ENCODE measurements at regions not wholly inside any gene's neighbourhood (a gene's known extent, or its start where the extent isn't known, plus 50 kb on each side); places are given as distances from the start of the nearest gene placed in this dataset.

DNA sequence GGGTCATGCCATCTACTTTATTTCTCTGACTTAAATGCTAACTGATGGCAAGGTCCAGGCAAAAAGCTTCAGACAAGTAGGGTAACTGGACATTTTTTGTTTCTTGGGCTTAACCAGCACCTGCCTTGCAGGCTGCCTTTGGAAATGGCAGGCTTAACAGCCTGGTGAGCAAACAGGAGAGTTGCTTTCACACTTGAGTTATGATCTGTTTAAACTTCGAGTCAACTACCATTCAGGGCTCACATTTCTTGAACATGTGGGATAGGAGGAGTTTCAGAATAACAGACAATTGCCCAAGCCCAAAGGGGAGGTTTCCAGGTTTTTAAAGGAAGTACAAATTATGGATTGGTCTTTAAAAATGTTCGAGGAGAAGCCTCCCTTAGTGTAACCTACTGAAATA is 724.6 kb upstream of the SORCS1 start:
- Mint-ChIP-seq H3K27ac (no peak overlapping the region), H3K9me3 (peaks cover 32% of the 10 kb centered on the region), H3K4me1 (no peaks in the 10 kb centered on the region), H3K4me3 (no peak overlapping the region), H3K36me3 (no peaks in the 10 kb centered on the region)
- ATAC-seq (no peak), DNase-seq (ENCODE audit: low spot score in 2 of 2) (no peak)

DNA sequence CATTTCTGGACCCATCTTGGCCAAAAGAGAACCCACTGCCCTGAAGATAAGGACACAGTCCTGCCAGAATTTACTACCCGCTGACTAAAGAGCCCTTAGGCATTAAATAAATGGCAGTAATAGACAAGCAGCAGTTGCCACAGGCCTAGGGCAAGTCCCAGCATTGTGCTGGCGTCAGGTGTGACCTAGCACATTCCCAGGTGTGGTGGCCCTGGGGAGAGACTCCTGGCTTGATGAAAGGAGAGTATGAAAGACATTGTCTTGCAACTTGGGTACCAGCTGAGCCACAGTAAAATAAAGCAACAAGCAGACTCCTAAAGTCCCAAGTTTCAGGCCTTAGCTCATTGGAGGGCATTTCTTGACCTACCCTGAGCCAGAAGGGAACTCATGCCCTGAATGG is 715.7 kb upstream of the SORCS1 start:
- Mint-ChIP-seq H3K27ac (no peak overlapping the region), H3K9me3 (peaks cover 16% of the 10 kb centered on the region), H3K36me3 (no peaks in the 10 kb centered on the region), H3K4me3 (no peak overlapping the region), H3K4me1 (no peaks in the 10 kb centered on the region)
- DNase-seq (ENCODE audit: low spot score in 2 of 2) (no peak), ATAC-seq (no peak)

DNA sequence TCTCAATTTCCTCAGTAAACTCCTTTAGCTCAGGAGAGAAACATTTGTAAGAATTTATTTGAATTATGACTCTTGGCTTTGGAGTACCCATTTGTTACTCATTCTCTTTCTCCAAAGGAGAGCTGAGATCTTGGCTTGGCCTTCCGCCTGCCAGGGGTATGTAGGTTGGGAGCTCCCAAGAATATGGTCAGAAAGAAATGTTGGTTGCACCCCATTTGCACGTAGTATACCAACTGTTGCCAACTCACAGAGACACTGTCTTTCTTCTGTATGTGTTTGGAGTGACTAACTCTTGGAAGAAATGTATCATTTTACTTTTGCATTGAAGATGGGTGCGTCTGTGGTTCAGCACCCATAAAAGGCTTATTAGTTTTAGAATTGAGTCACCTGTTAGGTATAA is 708.5 kb upstream of the SORCS1 start:
- Mint-ChIP-seq H3K4me3 (no peak overlapping the region), H3K36me3 (no peaks in the 10 kb centered on the region), H3K9me3 (peaks cover 2% of the 10 kb centered on the region), H3K27ac (no peak overlapping the region), H3K4me1 (no peaks in the 10 kb centered on the region)
- no peak for DNase-seq (ENCODE audit: low spot score in 2 of 2)
- ATAC-seq, result no peak

DNA sequence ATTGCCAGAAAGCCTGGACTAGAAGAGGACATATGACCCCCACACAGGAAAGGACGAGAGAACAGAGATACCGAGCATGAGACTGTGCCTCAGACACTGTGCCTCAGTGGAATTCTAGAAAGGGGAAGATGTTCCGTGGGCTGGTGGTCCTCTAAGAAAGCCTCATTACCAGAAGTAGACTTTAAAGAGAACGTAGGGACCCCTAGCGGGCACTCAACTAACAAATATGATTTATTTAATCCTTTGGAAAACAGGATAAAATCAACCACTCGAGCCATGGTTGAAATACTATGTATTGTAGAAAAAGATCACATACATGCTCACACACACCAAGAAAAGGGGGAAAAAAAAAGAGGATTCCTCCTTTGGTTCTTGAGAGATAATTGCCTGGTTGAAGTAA is 701.2 kb upstream of the SORCS1 start:
- Mint-ChIP-seq H3K9me3 (no peaks in the 10 kb centered on the region), H3K4me1 (no peaks in the 10 kb centered on the region), H3K4me3 (no peak overlapping the region), H3K36me3 (no peaks in the 10 kb centered on the region), H3K27ac (no peak overlapping the region)
- no peak for DNase-seq (ENCODE audit: low spot score in 2 of 2)
- no peak for ATAC-seq

DNA sequence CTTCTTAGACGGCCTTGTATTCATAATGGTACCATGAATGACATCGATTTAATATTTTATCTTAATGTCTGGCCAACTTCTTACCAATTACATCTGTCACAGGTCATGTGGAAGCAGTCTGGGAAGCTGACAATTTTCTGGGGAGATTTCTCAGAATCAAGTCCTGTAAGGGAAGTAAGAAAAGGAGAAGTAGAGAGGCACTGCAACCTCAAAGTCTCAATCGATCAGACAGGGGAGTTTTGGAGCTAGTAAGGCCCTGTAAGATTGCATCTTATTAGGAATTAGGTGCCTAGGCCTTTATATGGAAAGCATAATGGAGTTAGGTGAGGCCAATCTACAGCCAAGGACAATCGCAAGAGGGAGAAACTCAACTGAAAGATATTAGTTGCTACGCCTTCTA is 694.6 kb upstream of the SORCS1 start:
- ATAC-seq, result no peak
- Mint-ChIP-seq H3K4me1 (no peaks in the 10 kb centered on the region), H3K4me3 (no peak overlapping the region), H3K36me3 (no peaks in the 10 kb centered on the region), H3K9me3 (peaks cover 19% of the 10 kb centered on the region), H3K27ac (no peak overlapping the region)
- no peak for DNase-seq (ENCODE audit: low spot score in 2 of 2)

DNA sequence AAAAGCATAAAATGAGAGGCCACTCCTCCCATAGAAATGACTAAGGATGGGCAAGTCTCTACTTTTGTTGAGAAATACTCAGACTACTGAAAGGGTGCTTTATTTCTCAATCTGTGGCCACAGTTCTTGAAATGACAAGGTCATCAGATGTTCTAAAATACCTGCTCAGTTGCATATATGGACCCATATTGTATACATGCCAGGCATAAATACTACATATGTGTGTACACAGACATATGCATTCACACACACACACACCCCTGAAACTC is 691.5 kb upstream of the SORCS1 start:
- Mint-ChIP-seq H3K27ac (no peak overlapping the region), H3K4me3 (no peak overlapping the region), H3K36me3 (no peaks in the 10 kb centered on the region), H3K4me1 (no peaks in the 10 kb centered on the region), H3K9me3 (peaks cover 19% of the 10 kb centered on the region)
- DNase-seq (ENCODE audit: low spot score in 2 of 2) (no peak), ATAC-seq (no peak)

GRCh38 chr10:107855301-107856046 is 691.0 kb upstream of the SORCS1 start:
- H3K4me3 Mint-ChIP-seq, result no peak overlapping the region
- no peaks in the 10 kb centered on the region for H3K4me1 Mint-ChIP-seq
- peaks cover 23% of the 10 kb centered on the region for H3K9me3 Mint-ChIP-seq
- no peak for DNase-seq (ENCODE audit: low spot score in 2 of 2)
- ATAC-seq, result no peak
- no peak overlapping the region for H3K27ac Mint-ChIP-seq
- H3K36me3 Mint-ChIP-seq, result no peaks in the 10 kb centered on the region

DNA sequence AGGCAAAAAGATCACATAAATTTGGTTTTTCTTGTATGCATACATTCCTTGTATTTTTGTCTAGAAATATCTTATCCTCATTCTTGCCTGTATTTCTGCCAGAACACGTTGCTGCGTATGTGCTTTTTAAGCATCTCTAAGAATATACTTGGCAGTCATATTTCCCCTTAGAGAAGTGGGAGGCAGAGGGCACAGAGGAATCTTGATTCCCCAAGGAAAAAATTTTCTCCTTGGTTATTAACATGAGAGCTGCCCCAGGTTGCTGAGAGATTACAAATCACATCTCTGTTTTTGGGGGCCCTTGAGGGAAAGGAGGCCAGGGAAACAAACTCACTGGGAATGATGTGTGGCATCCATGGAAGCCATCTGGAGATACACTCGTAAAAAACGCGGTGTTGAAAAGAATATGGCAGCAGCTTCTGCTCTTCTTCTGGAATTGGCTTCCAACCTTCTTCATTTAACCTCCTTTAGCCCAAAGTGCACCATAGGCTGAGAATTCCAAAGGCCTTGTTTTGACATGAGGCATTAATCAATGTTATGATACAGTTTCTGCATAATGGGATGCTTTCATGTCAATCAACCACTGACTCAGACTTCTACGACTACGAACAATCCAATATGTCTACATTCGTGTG is 684.3 kb upstream of the SORCS1 start:
- H3K4me3 Mint-ChIP-seq, result no peak overlapping the region
- H3K36me3 Mint-ChIP-seq, result no peaks in the 10 kb centered on the region
- no peak for DNase-seq (ENCODE audit: low spot score in 2 of 2)
- H3K4me1 Mint-ChIP-seq, result no peaks in the 10 kb centered on the region
- ATAC-seq, result no peak
- no peak overlapping the region for H3K27ac Mint-ChIP-seq
- H3K9me3 Mint-ChIP-seq, result peaks cover 14% of the 10 kb centered on the region

GRCh38 chr10:107847620-107848019 is 683.1 kb upstream of the SORCS1 start:
- H3K4me3 Mint-ChIP-seq, result no peak overlapping the region

DNA sequence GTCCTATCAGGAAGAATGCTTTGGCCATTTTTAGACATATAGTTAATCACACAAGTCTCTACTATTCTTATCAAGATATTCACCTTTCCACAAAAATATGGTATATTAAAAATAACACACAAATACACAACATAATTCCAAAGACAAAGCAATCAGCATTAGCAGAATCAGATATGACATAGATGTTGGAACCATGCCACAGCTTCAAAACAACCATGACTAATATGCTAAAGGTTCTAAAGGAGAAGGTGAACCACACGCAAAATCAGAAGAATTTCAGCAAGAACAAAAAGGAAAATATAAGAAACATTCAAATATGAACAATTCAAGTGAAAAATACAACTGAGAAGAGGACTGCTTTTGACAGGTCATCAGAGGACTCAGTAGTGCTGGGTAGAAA is 670.2 kb upstream of the SORCS1 start:
- H3K4me1 Mint-ChIP-seq, result no peaks in the 10 kb centered on the region
- H3K9me3 Mint-ChIP-seq, result peaks cover 17% of the 10 kb centered on the region
- no peak overlapping the region for H3K27ac Mint-ChIP-seq
- H3K4me3 Mint-ChIP-seq, result no peak overlapping the region
- ATAC-seq, result no peak
- no peak for DNase-seq (ENCODE audit: low spot score in 2 of 2)
- H3K36me3 Mint-ChIP-seq, result no peaks in the 10 kb centered on the region

More at GRCh38 chr10:107847620-107848019, 683.1 kb upstream of the SORCS1 start:
- Mint-ChIP-seq H3K4me1 (no peaks in the 10 kb centered on the region), H3K36me3 (no peaks in the 10 kb centered on the region), H3K27ac (no peak overlapping the region), H3K9me3 (peaks cover 14% of the 10 kb centered on the region)
- ATAC-seq (no peak), DNase-seq (ENCODE audit: low spot score in 2 of 2) (no peak)

- H3K4me3 Mint-ChIP-seq, result no peak overlapping the region
- ATAC-seq (no peak), DNase-seq (ENCODE audit: low spot score in 2 of 2) (no peak)
- no peaks in the 10 kb centered on the region for H3K36me3 Mint-ChIP-seq
- no peaks in the 10 kb centered on the region for H3K4me1 Mint-ChIP-seq
- H3K9me3 Mint-ChIP-seq, result peaks cover 18% of the 10 kb centered on the region
- H3K27ac Mint-ChIP-seq, result no peak overlapping the region
These were observed 667.3 kb upstream of the SORCS1 start for GRCh38 chr10:107831772-107832171.

DNA sequence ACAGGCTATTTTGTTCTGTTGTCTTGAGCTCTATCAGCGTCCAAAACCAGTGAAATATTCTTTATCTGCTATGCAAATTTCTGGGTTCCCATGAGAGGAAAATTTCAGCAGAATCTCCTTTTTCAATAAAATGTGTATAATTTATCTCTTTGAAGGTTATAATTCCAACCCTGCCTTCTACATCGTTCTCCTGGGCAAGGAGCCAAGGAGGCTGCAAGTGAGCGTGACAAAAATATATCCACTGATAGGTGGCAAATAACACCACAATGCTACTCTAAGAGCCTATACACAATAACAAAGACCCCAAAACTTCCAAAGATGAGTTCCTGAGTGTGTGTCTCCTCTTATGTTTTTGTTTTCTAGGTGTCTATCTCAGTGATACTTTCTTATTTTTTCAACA is 664.7 kb upstream of the SORCS1 start:
- no peak for ATAC-seq
- Mint-ChIP-seq H3K27ac (no peak overlapping the region), H3K36me3 (no peaks in the 10 kb centered on the region), H3K4me3 (no peak overlapping the region), H3K4me1 (no peaks in the 10 kb centered on the region), H3K9me3 (peaks cover 26% of the 10 kb centered on the region)
- DNase-seq (ENCODE audit: low spot score in 2 of 2), result no peak

- Mint-ChIP-seq H3K4me3 (no peak overlapping the region), H3K36me3 (no peaks in the 10 kb centered on the region), H3K9me3 (peaks cover 22% of the 10 kb centered on the region), H3K4me1 (no peaks in the 10 kb centered on the region), H3K27ac (no peak overlapping the region)
- no peak for ATAC-seq
- no peak for DNase-seq (ENCODE audit: low spot score in 2 of 2)
These were observed 661.7 kb upstream of the SORCS1 start for GRCh38 chr10:107826171-107826570.

GRCh38 chr10:107814865-107815487 is 650.5 kb upstream of the SORCS1 start:
- no peaks in the 10 kb centered on the region for H3K36me3 Mint-ChIP-seq
- no peak overlapping the region for H3K4me3 Mint-ChIP-seq
- H3K9me3 Mint-ChIP-seq, result peaks cover 20% of the 10 kb centered on the region
- H3K4me1 Mint-ChIP-seq, result no peaks in the 10 kb centered on the region
- DNase-seq (ENCODE audit: low spot score in 2 of 2) (no peak), ATAC-seq (no peak)
- H3K27ac Mint-ChIP-seq, result no peak overlapping the region

GRCh38 chr10:107813451-107814162 is 649.1 kb upstream of the SORCS1 start:
- H3K27ac Mint-ChIP-seq, result no peak overlapping the region
- no peaks in the 10 kb centered on the region for H3K36me3 Mint-ChIP-seq
- H3K9me3 Mint-ChIP-seq, result peaks cover 15% of the 10 kb centered on the region
- no peak overlapping the region for H3K4me3 Mint-ChIP-seq
- DNase-seq (ENCODE audit: low spot score in 2 of 2) (no peak), ATAC-seq (no peak)
- no peaks in the 10 kb centered on the region for H3K4me1 Mint-ChIP-seq

- DNase-seq (ENCODE audit: low spot score in 2 of 2), result no peak
- peaks cover 22% of the 10 kb centered on the region for H3K9me3 Mint-ChIP-seq
- H3K4me1 Mint-ChIP-seq, result no peaks in the 10 kb centered on the region
- no peak overlapping the region for H3K4me3 Mint-ChIP-seq
- H3K36me3 Mint-ChIP-seq, result no peaks in the 10 kb centered on the region
- no peak overlapping the region for H3K27ac Mint-ChIP-seq
- no peak for ATAC-seq
These were observed 645.4 kb upstream of the SORCS1 start for GRCh38 chr10:107809889-107810288.

Measured in stimulated activated effector memory CD8-positive, alpha-beta T cell treated with anti-CD3 and anti-CD28 coated beads, Interleukin-12 subunit alpha, Interleukin-12 subunit beta, amount 100 ng/mL, for 72 hours (primary cell).